ENCODE measurements at regions not wholly inside any gene's neighbourhood (a gene's known extent, or its start where the extent isn't known, plus 50 kb on each side); places are given as distances from the start of the nearest gene placed in this dataset.

DNA sequence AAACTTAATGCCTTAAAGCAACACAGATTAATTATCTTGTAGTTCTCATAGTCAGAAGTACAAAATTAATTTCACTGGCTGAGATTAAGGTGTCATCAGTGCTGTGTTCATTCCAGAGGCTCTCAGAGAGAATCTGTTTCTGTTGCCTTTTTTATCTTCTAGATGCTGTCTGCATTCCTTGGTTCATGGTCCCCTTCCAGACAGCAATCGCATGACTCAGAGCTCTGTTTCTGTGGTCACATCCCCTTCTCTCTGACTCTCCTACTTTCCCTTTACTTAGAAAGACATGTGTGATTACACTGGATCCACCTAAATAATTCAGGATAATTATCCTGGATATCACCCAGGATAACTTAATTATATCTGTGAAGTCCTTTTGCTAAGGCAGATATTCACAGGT, 148.6 kb downstream of the MAIP1 start:
- Histone ChIP-seq H3K9ac (replicated peaks; ENCODE audit: extremely low read depth, insufficient read depth, low read length) (no peak overlapping the region), H3K9me1 (replicated peaks; ENCODE audit: control insufficient read depth, extremely low read depth, insufficient read depth, low read length) (no peaks in the 10 kb centered on the region), H3K4me1 (ENCODE audit: control insufficient read depth, extremely low read depth, insufficient read depth, low read length) (no peaks in the 10 kb centered on the region), H3K27me3 (ENCODE audit: control insufficient read depth in 2 of 2, insufficient read depth in 2 of 2, low read length in 2 of 2) (peaks cover 4% of the 10 kb centered on the region in 2 experiments), H4K20me1 (replicated peaks; ENCODE audit: control insufficient read depth, extremely low read depth, insufficient read depth, low read length) (no peaks in the 10 kb centered on the region), H3K4me3 (replicated peaks in 1 of 3; ENCODE audit: insufficient read depth in 1 of 3, low read depth in 1 of 3, low read length in 3 of 3) (no peak overlapping the region), H3K27ac (ENCODE audit: insufficient read depth, low read depth, low read length) (no peak overlapping the region), H2AFZ (ENCODE audit: low read depth, low read length) (no peak overlapping the region), H3K4me2 (ENCODE audit: insufficient read depth, low read length) (no peak overlapping the region), H3K9me3 (replicated peaks; ENCODE audit: control insufficient read depth, insufficient read depth, low read length) (no peaks in the 10 kb centered on the region), H3K36me3 (ENCODE audit: control insufficient read depth in 2 of 2, extremely low read depth in 1 of 2, insufficient read depth in 2 of 2, low read length in 2 of 2) (no peaks in the 10 kb centered on the region), H3K79me2 (ENCODE audit: control insufficient read depth, insufficient read depth, low read length) (no peaks in the 10 kb centered on the region)
- dilution Hi-C loops (cut with MboI; ENCODE audit: extremely low pct_ligation_motif_present, low sequenced_read_pairs) (no loop called here), intact Hi-C loops (cut with micrococcal nuclease) (no loop called here)
- FAIRE-seq (no peak), DNase-seq (ENCODE audit: low read depth, low spot score) (no peak)
- TF ChIP-seq GATA2 (IDR thresholded peaks at IDR 0.05; ENCODE audit: insufficient read depth, insufficient read length, low read depth, low read length) (no peak), POLR2A (IDR thresholded peaks at IDR 0.05; ENCODE audit: low read depth, low read length) (no peak), JUN (IDR thresholded peaks at IDR 0.05; ENCODE audit: borderline replicate concordance, insufficient read depth, insufficient read length, low read depth) (no peak), POLR2AphosphoS5 (IDR thresholded peaks at IDR 0.05; ENCODE audit: insufficient read depth, low read depth, low read length) (no peak), FOS (IDR thresholded peaks at IDR 0.05; ENCODE audit: borderline replicate concordance, insufficient read depth, low read length) (no peak)
- TF ChIP-seq, protein P1, sequence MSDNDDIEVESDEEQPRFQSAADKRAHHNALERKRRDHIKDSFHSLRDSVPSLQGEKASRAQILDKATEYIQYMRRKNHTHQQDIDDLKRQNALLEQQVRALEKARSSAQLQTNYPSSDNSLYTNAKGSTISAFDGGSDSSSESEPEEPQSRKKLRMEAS (IDR thresholded peaks at IDR 0.05; ENCODE audit: insufficient read depth, insufficient read length) = no peak
- BruUV-seq (replicated peaks) = no TSS peak
- ChIA-PET CTCF (no interaction called here), POLR2A (no interaction called here)

DNA sequence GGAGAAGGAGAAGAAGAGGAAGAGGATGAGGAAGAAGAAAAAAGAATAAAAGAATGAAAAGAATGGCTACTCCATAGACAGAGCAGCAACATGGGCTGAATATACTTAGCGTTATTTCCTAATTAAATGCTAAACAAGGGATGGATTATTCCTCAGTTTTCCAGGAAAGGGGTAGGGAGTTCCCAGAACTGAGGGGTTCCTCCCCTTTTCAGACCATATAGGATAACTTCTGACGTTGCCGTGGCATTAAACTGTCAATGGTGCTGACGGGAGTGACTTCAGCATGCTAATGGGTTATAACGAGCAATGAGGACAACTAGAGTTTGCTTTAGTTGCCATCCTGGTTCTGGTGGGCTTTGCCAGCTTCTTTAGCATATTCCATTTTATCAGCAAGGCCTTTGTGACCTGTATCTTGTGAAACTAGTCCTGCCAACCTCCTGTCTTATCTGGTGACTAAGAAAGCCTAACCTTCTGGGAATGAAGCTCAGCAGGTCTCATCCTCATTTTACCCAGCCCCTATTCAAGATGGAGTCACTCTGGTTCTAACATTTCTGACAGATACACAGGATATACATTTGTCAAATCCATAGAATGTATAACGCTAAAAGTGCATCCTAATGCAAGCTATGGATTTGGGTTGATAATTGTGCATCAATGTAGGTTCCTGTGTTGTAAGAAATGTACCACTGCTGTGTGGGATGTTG, 152.3 kb downstream of the MAIP1 start:
- Histone ChIP-seq H4K20me1 (replicated peaks; ENCODE audit: control insufficient read depth, extremely low read depth, insufficient read depth, low read length) (no peaks in the 10 kb centered on the region), H3K9me1 (replicated peaks; ENCODE audit: control insufficient read depth, extremely low read depth, insufficient read depth, low read length) (no peaks in the 10 kb centered on the region), H3K9ac (replicated peaks; ENCODE audit: extremely low read depth, insufficient read depth, low read length) (no peak overlapping the region), H3K27me3 (ENCODE audit: control insufficient read depth in 2 of 2, insufficient read depth in 2 of 2, low read length in 2 of 2) (peaks cover 0 to 4% of the 10 kb centered on the region in 2 experiments), H3K27ac (ENCODE audit: insufficient read depth, low read depth, low read length) (no peak overlapping the region), H2AFZ (ENCODE audit: low read depth, low read length) (no peak overlapping the region), H3K4me2 (ENCODE audit: insufficient read depth, low read length) (no peak overlapping the region), H3K9me3 (replicated peaks; ENCODE audit: control insufficient read depth, insufficient read depth, low read length) (no peaks in the 10 kb centered on the region), H3K79me2 (ENCODE audit: control insufficient read depth, insufficient read depth, low read length) (no peaks in the 10 kb centered on the region), H3K4me3 (replicated peaks in 1 of 3; ENCODE audit: insufficient read depth in 1 of 3, low read depth in 1 of 3, low read length in 3 of 3) (no peak overlapping the region), H3K4me1 (ENCODE audit: control insufficient read depth, extremely low read depth, insufficient read depth, low read length) (no peaks in the 10 kb centered on the region), H3K36me3 (ENCODE audit: control insufficient read depth in 2 of 2, extremely low read depth in 1 of 2, insufficient read depth in 2 of 2, low read length in 2 of 2) (no peaks in the 10 kb centered on the region)
- FAIRE-seq (no peak), DNase-seq (ENCODE audit: low read depth, low spot score) (no peak)
- TF ChIP-seq GATA2 (IDR thresholded peaks at IDR 0.05; ENCODE audit: insufficient read depth, insufficient read length, low read depth, low read length) (no peak), MYC (IDR thresholded peaks at IDR 0.05; ENCODE audit: low read depth, low read length) (no peak), JUN (IDR thresholded peaks at IDR 0.05; ENCODE audit: borderline replicate concordance, insufficient read depth, insufficient read length, low read depth) (no peak), POLR2AphosphoS5 (IDR thresholded peaks at IDR 0.05; ENCODE audit: insufficient read depth, low read depth, low read length) (no peak), FOS (IDR thresholded peaks at IDR 0.05; ENCODE audit: borderline replicate concordance, insufficient read depth, low read length) (no peak), EZH2 (IDR thresholded peaks at IDR 0.05; ENCODE audit: borderline replicate concordance, low read depth, low read length, severe bottlenecking) (no peak), POLR2A (IDR thresholded peaks at IDR 0.05; ENCODE audit: low read depth, low read length) (no peak)
- TF ChIP-seq, protein P2, sequence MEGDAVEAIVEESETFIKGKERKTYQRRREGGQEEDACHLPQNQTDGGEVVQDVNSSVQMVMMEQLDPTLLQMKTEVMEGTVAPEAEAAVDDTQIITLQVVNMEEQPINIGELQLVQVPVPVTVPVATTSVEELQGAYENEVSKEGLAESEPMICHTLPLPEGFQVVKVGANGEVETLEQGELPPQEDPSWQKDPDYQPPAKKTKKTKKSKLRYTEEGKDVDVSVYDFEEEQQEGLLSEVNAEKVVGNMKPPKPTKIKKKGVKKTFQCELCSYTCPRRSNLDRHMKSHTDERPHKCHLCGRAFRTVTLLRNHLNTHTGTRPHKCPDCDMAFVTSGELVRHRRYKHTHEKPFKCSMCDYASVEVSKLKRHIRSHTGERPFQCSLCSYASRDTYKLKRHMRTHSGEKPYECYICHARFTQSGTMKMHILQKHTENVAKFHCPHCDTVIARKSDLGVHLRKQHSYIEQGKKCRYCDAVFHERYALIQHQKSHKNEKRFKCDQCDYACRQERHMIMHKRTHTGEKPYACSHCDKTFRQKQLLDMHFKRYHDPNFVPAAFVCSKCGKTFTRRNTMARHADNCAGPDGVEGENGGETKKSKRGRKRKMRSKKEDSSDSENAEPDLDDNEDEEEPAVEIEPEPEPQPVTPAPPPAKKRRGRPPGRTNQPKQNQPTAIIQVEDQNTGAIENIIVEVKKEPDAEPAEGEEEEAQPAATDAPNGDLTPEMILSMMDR (IDR thresholded peaks at IDR 0.05; ENCODE audit: extremely low read depth in 1 of 2, insufficient read depth in 1 of 2, low read depth in 1 of 2, low read length in 2 of 2) = no peak
- TF ChIP-seq, protein P1 (IDR thresholded peaks at IDR 0.05; ENCODE audit: insufficient read depth, insufficient read length) = no peak
- ChIA-PET POLR2A (no interaction called here), CTCF (no interaction called here)
- no TSS peak for BruUV-seq (replicated peaks)
- dilution Hi-C loops (cut with MboI; ENCODE audit: extremely low pct_ligation_motif_present, low sequenced_read_pairs) = no loop called here
- intact Hi-C loops (cut with micrococcal nuclease) = no loop called here

All from endothelial cell of umbilical vein (primary cell).